KBM-7 (cell line): ENCODE measurements at regions not wholly inside any gene's neighbourhood (a gene's known extent, or its start where the extent isn't known, plus 50 kb on each side); places are given as distances from the start of the nearest gene placed in this dataset.

Source experiments
- DNase-seq: peaks from one replicate; pipeline ENCODE4 v3.0.0-alpha.2; 2015
- in situ Hi-C: fragments of 300-500 bp; cut with MboI; formaldehyde crosslinking; loops from 2 replicates; pipeline ENCODE4 v1.14.3; 2020; ENCODE audit warnings: low sequenced_read_pairs, low pct_unique_long_range_greater_than_20kb, mixed read lengths

DNA sequence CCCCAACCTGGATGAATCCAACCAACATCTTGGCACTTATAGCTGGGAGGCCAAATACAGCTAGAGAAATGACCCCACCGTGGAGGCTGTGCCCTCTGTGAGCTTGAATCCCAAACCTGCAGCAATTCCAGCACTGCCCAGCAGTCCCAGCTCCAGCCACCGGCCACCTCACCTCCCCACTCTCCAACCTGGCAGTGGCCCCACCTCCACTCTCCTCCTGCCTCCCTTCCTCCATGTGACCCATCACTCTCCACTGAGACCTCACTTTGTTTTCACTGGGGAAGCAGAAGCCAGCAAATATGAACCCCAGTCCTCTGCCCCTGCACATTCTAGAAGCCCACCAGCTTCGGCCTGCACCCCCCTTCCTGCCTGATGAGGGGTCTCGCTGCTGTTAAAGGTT lies 79.7 kb upstream of the LINGO1 start:
- DNase-seq, result no peak
- in situ Hi-C loops, result no loop called here

DNA sequence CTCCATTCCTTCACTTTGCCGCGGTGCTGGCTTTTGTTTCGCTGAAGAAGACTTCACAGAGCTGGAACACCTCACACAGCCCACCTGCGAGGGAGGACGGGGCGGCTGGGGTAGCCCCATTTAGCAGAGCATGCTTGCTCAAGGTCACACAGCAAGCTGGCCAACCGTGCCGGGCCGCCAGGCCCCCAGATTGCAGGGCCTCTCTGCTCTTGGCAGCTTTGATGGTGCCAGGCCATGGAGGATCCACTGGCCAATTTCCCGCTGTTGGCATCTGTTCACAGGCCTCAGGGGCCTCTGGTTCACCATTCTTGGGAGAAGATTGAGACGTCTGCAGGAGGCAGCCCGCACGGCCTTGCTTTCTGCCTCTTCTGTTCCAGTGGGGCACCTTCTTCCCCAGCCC lies 77.9 kb upstream of the LINGO1 start:
- in situ Hi-C loops, result no loop called here

DNA sequence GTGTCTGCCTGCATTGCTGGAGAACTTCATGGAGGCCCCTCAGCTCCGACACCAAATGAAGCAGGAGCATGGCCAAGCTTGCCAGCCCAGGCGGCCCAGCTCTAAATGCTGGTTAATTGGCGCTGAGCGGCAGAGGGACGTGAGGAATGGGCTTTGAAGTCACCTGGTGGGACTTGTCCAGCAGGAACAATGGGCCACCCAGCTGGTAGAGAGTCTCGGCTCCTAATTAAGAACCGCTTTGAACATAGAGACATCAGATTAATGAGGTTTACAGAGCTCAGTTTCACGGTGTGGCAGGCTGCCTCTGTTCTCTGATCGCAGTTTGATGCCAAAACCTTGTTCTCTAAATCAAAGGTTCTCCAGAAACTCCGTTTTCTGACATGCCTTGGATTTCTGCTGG lies 77.5 kb upstream of the LINGO1 start:
- in situ Hi-C loops, result no loop called here
- no peak for DNase-seq

More for the DNA sequence above, 77.9 kb upstream of the LINGO1 start:
- no peak for DNase-seq

DNA sequence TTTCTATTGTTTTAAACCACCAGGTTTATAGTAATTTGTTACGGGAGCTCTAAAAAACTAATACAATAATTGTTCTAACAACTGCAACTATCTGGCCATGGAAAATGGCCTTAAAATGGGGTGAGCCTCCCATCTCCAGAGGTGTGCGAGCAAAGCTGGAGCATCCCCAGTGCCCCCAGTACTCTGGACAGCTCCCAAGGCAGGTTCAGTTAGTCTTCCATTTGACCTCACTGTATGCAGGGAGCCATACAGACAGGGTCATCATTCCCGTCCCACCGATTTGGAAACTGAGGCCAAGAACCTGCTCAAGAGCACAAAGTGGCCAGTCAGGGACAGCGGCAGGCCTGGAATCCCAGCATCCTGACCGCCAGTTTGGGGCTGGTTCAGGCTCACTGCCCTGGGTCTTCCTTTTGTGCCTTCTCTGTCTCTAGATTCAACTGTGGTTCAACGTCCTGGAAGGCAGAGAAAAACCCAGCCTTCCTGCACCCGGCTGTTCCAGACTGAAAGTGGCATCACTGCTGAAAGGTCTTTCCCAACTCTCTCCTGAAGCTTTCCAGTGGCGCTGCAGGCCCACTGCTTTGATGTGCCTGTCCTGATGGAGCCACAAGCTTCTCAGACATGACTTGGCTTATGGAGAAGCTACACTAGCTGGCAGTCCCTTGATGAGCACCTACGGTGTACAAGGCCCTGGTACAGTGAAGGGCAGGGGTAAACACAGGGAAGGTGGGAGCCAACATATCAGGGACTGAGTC lies 76.6 kb upstream of the LINGO1 start:
- in situ Hi-C loops, result no loop called here
- DNase-seq, result no peak

DNA sequence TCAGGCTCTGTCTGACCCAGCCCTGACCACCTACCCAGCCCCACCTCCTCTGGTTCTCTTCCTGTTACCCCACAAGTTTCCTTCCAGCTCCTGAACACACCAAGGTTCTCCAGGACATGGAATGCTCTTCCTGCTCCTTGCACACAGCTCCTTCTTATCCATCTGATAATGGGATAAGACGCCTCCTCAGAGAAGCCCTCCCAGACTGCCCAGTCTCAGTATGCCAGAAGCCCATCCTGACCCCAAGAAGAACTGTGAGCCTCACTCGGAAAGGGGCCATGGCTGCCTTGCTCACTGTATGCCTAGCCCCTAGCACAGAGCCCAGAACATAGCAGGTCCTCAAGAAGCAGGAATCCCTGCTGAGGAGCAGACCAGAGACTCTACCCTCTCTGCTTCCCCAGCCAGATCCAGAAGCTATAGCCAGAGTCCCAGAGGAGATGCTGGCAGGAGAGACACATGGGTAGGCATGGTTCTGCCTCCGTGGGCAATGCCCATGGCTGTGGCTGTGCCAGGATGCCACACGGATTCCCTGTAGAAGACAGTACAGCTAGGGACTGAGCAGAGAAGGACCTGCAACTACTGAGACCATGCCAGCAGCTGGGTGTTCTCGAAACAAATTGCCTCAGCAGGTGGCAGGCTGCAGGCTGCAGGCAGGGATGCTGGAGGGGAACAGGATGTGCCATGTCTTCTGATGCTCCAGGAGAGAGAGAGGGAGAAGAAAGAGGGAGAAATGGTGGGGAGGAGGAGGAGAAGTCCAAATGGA lies 74.0 kb upstream of the LINGO1 start:
- in situ Hi-C loops, result no loop called here
- no peak for DNase-seq

DNA sequence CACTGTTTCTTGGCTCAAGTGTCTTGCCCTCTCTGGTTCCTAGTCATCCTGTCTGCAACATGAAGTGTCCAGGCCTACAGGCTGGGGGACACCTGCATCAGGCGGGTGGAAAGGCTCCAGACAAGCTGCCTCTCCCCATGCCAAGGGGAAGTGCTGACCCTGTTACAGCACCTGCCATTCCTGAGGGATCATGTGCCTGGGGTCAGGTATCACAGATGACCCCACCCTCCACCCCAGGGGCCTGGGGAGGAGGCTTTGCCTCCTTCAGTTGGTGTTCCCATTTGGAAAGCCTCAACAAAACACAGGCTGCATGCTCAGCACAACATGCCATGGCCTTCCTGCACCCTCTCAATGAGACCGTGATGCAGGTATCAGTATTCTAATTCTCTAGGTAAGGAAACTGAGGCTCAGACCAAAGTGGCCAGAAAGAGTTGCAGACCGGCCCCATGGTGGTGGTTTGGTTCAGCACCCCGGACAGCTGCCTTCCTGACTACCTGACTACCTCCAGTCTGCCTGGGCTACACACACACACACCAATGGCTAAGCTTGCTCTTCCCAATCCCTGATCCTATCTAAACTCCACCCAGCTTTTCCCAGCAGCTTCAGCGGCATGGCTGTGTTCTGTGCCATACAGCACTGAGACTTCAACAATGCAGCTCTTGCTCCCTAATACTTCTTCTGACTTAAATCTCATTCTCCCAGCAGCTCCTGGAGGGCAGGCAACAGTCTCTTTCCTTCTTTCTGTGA lies 69.7 kb upstream of the LINGO1 start:
- DNase-seq, result peak; percentile 45
- in situ Hi-C loops, result no loop called here

DNA sequence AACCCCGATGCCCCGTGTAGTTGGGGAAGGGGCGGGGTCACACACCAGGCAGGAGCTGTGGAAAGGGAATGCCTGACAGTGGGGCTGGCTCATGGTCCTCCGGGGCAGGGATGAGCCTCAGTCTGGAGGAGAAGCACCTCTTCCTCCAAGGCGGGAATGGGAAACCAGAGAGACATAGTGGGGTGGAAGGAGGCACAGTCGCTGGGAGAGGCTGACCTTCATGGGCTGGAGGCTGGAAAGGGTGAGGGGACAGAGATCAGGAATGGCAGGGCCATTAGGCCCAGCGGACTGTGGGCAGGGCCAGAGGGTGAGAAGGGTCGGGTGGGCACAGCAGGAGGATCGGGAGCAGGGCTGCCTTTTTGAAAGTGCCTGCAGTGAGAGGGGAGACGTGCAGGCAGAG lies 65.8 kb upstream of the LINGO1 start:
- in situ Hi-C loops, result no loop called here
- DNase-seq, result no peak

DNA sequence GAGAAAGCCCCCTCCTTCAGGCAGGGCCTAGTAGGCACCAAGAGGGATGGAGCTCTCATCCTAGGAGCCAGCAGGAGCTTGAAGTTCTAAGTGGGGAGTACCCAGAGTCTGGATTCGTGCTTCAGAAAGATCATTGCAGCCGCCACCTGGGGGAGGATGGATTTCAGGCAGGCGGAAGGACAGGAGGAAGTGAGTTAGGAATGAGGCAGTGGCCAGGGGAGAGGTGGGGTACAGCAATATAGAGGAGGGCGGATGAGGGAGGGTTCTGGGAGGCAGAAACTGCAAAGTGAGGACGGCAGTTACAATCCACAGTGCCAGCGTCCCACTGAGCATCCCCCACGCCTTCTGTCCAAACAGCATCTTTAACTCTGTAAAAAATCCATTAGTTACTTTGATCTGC lies 65.2 kb upstream of the LINGO1 start:
- in situ Hi-C loops, result no loop called here
- DNase-seq, result no peak

DNA sequence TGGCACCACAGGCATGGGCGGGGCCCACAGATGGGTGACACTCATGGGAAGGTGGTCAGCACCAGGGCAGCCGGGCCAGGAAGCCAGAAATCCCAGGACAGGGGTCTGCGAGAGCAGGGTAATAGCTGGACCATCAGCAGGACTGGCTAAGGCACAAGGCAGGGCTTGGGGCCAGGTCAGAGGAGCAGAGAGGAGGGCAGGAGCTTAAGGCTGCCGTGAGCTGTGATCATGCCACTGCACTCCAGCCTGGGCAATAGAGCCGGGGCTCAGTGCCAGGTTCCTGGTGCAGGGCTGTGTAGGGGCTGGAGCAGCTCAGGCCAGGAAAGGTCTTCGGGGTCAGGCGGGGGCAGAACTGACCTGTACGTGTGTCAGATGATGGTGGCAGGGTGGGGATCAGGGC lies 64.2 kb upstream of the LINGO1 start:
- no peak for DNase-seq
- in situ Hi-C loops, result no loop called here

DNA sequence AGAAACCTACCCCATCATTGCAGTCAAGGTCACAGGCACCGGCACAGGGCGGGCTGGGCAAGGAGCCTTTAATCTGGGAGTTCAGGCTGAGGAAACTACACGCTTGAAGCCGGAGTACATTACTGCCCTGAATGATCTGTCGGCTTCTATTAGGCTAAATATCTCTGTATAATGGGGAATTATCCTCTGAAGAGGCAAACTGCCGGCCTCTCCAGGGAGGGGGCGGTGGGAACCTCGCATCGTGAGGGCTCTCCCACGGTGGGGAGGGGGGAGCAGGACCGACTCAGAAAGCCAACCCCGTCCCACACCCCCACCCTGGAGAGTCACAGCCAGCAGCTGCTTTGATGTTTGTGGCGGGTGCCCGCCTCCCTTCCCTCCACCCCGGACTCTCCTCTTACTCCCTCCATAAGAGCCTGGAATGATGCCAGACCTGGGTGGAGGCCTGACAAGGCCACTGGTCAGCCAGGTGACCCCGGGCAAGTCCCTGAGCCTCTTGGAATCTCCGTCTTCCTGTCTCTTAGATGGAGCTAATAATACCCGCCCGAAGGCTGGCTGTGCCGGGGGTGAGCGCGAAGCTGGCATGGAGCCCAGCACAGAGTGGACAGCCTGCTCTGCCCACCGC lies 63.4 kb upstream of the LINGO1 start:
- in situ Hi-C loops, result no loop called here
- no peak for DNase-seq

DNA sequence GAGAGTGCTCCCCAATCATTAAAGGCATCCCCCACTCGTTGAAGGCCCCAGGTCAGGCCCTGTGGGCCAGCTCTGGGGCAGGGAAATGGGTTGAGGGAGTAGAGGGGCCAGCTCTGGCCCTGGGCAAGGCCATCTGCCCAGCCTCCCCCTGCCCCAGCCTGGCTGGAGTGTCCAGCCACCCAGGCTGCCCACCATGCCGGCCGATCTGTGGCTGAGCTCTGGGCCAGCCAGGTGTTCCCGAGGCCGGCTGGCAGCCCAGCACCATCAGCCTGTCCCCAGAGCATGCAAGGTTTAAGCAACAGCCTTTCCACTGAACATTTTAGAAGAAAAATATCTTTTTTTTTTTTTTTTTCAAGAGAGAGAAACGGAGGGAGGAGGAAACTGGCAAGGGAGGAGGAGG lies 62.8 kb upstream of the LINGO1 start:
- no peak for DNase-seq
- in situ Hi-C loops, result no loop called here

DNA sequence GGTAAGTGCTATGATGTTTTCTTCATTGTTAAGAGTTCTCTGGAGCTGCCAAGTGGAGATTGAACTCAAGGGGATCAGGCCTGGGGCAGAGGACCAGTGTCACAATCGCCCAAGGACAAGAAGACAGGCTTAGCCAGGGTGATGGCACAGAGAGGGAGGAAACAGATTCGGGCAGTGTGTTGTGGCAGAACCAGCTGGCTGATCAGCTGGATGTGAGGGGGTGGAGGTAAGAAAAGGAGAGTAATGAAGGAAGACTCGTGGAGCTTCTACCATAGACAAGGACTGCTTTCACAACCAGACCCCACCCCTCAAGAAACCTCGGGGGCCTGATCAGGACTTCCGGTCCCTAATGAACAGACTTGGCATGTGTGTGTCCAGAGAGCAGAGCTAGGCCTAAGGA lies 60.9 kb upstream of the LINGO1 start:
- no peak for DNase-seq
- in situ Hi-C loops, result no loop called here

DNA sequence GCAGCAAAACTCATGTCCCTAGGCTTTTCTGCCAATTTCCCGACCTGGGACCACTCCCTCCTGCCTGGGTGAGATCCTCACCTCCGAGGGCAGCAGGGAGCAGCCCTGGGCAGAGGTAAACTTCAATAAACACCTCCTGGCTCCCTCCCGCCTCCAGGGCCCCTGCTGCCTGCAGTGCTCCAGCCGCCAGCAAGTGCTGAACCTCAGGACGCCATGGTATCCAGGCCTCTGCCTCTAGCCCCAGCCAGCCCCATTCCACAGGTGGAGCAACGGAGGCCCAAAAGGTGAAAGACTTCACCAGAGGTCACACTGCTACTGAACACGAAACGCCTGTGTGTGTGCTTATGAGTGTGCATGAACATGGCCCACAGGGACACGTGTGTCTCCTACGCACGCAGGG lies 59.9 kb upstream of the LINGO1 start:
- in situ Hi-C loops, result no loop called here
- no peak for DNase-seq

DNA sequence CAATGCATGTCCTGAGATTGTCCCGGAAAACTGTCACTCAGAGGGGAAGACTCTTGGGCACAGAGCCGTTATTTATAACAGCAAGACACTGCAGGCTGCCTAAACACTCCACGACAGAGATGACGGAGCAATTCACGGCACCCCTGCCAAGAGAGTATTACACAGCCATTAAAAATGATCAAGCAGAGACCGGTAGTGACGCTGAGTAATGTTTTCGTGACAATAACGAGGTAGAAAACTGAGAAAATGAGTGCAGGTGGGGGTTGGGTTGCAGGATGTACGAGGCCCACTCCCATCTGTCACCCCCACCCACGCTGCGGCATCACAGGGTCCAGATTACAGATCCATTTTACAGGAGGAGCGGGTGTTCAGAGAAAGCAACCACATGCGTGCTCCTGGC lies 58.9 kb upstream of the LINGO1 start:
- DNase-seq, result no peak
- in situ Hi-C loops, result no loop called here

DNA sequence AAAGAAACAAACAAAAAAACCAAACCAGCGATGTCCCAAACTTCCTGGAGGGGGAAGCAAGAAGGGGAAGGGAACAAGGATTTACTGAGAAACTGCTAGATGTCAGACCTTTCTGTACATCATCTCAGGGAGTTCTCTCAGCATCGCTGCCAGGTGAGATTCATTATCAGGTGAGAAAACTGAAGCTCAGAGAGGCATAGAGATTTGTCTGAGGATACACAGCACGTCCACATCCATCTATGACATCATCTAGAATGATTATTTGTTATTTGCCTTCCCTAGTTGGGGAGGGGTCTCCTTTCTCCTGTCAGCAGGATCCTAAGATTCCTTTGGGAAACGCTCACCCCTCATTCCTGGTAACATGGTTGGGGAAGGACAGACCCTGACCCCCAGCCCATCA lies 57.1 kb upstream of the LINGO1 start:
- in situ Hi-C loops, result no loop called here
- no peak for DNase-seq

DNA sequence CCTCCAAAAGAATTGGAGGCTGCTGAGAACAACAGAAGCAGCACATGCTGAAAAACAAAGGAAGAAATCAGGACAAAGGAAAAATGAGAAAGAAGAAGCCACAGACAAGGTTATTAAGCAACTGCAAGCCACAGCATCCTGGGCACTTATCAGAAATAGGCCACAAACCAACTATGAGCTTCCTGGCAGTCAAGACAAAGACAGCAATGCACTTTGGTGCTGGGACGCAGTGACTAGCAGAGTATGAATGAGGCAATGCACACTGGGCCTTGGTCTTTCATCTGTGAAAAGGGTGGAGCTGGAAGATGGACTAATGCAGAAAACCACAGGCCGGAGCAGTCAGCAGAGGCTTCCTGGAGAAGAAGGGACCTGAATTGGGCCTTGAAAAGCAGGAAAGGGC lies 56.0 kb upstream of the LINGO1 start:
- in situ Hi-C loops, result no loop called here
- DNase-seq, result no peak

DNA sequence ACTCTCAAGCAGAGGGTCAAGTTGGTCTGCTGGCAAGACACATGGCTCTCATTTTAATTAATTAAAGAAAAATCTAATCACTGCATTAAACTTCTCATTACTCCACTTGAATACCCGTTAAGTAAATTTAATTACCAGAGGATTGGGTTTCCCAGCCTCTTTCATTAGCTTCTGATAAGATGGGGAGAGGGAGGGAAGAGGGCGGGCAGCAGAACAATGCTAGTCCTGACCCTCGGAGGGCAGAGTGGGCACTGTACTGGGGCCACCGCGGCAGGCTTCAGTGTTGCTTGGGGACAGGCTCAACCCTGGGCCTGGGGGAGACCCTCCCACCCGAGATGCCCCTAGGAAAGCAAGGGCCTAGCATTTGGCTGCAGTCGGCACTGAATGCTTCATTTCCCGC lies 55.6 kb upstream of the LINGO1 start:
- in situ Hi-C loops, result no loop called here
- no peak for DNase-seq

DNA sequence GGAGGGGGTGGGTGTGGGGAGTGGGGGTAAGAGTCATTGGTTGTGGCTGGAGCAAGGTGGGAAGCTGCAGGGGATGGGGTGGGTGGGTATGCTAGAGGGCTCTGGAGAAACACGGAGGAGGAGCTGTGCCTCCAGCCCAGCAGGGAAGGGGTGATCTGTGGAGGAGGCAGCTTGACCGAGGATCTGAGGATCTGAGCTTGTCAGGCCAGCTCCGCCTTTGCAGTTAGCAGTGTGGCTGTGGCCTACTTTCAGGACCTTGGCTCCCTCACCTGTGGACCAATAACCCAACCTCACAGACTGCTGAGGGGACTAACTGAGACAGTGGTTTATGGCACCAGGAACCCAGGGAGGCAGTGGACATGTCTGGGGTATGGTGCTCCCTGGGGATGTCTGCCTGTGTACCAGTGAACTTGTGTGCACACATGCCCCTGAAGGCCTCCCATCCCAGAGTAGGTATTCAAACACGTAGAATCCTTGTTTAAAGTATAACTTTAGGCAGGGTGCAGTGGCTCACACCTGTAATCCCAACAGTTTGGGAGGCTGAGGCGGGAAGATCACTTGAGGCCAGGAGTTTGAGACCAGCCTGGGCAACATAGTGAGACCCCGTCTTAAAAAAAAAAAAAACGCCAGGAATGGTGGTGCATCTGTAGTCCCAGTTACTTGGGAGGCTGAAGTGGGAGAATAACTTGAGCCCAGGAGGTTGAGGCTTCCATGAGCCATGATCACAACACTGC lies 52.5 kb upstream of the LINGO1 start:
- no peak for DNase-seq
- in situ Hi-C loops, result no loop called here

DNA sequence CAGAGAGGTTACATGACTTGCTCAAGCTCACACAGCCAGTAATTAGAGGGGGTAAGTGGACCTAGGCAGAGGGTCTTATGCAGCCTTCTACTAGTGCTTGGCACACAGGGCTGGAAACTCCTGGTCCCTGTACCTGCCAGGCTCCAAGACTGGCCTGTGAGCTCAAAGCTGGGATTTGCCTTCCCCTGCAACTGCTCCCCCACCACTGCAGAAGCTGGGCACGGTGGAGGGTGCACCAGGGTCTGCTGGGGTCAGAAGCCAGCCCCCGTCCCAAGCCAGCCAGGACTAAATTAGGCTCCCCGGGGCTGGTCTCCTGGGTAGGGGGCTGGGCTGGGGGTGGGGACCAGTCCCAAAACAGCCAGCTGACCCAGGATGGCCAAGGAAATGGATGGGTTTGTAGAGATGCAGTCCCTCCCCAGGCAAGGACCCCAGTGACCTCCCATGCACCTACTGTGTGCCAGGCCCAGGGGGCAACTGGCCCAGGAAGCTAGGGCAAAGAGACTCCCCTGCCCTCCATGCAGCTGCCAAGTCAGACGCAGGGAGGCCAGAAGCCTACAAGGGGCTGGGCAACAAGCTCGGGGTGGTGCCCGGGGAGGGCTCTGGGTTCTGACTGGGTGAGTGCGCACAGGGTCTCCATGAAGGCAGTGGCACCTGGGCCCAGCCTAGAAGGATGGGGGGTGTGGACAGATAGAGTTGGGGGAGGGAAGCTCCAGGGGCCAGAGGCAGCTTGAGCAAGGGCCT lies 51.8 kb upstream of the LINGO1 start:
- DNase-seq, result no peak
- in situ Hi-C loops, result no loop called here
